ENCODE measurements at regions not wholly inside any gene's neighbourhood (a gene's known extent, or its start where the extent isn't known, plus 50 kb on each side); places are given as distances from the start of the nearest gene placed in this dataset.

DNA sequence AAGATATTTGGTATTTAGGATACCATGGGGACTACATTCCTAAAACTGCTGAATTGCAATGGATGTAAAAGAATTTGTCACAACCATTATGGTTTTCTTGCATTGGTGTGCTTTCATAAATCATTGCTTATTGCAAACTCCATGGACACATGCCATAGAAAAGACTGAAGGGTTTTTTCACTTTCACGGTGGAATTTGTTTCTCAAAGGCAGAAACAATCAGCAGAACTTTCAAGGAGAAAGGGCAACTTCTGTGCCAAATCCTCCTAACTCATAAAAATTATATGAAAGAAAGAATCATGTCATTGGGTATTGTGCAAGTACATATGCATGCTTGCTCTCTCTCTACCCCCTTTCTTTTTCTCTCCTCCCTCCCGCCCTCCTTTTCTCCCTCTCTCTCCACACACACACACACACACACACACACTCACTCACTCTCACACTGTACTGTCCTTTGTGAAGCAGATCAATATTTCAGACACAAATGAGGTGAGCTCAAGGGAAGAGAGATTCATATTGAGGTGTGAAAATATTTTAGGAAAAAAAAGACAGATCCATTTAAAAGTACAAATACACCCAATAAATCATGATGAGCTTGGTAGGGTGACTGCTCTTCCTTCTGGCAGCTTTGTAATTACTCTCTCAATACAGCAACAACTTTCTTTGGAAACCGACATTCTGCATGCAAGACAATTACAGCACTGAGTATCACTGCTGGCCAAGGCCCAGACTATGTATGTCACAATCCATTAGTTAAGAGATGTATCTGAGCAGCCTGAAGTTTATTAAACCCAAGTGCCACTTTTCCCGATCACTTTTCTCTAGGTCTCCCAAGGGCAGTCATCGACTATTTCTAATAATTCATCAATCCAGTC, 492.6 kb downstream of the TUSC7 start:
- no peak for DNase-seq

DNA sequence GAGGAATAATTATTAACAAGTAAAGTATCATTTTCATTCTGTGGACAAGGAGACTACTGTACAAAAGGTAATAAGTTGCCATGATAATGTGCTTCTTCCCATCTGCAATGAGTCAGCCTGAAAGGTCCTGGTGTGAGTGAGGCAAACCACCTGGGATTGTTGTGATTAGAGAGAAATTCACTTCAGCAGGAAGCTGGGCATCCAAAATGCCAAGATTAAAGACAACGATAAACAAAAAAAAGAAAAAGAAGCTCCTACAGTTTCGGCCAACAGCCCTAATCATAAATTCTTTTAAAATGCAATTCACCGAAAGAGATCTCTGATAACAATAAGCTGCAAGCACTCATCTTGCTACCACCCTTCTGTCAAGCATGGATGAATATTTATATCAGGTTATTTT, 507.8 kb downstream of the TUSC7 start:
- no peak for DNase-seq

DNA sequence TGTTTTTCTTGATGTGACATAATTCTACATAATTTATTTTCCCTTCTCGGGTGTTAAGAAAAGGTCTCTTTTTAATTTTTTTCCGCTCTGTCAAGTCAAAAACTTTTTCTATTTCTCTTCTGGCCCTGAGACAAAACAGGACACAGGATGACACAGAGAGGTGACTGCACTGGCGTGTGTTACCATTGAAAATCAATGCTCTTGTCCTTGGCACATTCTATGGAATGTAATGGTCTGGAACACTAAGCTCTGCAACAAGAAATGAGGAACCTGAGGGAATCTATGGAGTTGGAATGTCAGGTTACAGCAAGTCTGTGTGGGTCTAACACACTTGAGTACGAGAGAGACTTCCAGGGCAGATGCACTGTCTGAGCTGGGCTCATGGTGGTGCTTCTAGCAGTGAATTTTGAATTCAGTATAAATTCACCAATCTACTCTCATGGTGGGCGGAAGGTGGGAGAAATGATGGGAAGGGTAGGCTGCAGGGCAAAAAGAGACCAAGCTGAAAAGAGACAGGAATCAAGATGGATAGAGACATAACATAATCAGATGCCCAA, 508.3 kb downstream of the TUSC7 start:
- no peak for DNase-seq

DNA sequence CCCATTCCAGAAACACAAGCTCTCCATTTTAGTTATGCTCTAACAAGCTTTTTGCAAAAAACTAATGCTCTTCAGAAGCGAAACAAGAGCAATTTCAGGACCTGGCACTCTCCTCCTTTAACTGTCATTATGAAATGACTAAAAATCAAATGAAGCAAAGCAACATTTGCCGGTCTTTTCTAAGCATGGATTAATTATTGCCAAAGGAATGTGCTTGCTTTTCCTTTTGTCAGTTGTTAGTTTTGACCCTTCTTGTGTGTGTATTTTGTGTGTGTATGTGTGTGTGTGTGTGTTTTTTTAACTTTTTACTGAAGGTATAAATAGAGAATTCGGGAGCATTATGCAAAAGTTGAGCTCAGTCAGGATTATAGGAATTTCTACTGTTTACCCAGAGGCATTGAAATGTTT, 509.1 kb downstream of the TUSC7 start:
- no peak for DNase-seq

DNA sequence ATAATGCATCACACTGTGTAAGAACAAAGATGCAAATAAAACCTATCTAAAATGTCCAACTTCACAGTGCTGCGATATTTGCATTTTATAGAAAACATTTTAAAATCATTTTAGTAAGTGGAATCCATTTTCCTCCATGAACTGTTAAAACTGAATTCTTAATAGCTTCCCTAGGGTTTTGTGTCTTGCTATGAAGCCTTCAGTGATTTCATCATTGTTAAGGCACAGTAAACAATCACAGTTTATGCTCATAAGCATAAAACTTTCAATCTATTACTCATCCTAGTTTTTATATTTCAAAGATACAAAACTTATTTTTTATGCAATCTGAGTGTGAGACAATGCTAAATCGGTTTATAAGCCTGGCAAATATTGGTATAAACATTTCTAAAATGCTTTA, 509.7 kb downstream of the TUSC7 start:
- no peak for DNase-seq

DNA sequence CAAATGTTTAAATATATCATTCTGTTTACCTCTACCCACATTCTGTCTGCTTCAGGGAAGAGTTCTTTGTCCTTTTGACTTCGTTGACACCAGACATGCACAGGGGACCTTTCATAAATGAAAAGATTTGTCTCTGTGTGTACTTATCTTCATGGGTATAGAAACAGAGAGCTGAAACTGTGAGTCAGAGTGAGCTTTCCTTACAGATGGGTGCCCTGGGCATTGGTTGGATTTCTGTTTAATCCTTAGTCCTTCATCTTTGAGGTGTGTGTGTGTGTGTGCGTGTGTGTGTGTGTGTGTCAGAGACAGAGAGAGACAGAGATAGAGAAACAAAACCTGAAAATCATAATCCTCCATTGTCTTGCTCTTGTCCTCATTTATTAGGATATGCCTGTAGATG, 517.4 kb downstream of the TUSC7 start:
- DNase-seq = no peak

DNA sequence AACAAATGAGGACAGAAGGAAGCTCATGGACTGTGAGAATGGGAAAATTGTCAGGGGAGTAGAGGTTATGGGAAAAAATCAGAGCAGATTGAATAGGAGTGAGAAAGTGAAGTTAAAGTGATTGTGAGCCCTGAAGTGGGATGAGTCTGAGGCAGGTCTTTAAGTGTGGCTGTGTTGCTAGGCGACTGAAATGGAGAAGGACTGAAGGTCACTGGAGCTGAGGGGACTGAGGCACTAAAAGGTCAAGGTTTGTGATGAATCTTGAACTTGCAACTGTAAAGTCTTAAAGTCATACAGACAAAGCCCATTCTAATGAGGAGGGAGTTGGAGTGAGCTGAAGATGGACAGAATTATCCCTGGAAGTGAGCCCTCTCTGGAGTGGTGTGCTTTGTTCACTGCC, 518.9 kb downstream of the TUSC7 start:
- DNase-seq = no peak

DNA sequence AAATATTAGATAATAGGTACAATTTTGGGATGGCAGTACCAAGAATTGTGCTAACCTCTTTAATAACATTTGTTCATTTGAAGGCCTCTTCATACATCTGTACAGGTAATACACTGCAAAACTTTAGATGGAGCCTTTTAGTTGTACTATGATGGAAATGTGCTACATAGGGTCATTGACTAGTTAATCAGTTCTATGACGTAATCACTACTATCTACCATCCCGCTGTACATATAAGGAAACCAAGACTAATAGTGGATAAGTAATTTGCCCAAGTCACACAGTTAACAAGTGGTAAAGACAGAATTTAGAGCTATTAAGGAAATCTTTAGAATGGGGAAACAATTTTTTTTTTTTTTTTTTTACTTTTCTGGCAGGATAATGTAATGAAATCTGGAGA, 521.3 kb downstream of the TUSC7 start:
- DNase-seq = no peak

DNA sequence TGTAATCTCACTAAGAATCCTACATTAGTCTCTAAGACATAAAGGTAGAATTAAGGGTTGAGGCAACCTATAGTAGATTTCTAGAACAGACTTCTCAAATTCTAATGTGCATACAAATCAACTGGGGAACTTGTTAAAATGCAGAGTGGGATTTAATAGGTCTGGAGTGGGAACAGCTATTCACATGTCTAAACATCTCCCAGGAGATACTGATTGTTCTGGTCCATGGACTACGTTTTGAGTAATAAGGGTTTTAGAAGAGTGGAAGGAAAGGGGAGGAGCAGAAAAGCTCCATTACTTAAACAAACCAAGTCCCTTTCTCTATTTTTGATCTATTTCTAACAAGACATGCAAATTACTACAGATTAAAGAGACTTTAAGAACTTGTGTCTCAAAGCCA, 524.8 kb downstream of the TUSC7 start:
- DNase-seq = no peak

DNA sequence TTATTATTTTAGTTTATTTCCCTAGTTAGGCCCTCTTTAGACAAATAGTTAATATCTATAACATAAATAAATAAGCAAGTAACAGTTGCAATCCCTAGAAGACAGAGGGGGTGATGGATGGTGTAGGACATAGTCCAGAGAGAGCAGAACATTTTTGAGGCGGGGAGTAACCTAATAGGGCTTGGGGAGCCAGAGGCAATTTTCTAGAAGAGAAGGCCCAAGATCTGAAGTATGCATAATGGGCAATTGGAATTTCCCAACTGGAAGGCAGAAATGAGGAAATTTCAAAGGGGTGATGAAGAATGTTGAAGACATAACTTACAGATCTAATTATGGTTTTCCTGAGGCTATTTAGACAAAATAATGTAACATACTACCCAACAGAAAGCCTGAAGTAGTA, 525.7 kb downstream of the TUSC7 start:
- no peak for DNase-seq

DNA sequence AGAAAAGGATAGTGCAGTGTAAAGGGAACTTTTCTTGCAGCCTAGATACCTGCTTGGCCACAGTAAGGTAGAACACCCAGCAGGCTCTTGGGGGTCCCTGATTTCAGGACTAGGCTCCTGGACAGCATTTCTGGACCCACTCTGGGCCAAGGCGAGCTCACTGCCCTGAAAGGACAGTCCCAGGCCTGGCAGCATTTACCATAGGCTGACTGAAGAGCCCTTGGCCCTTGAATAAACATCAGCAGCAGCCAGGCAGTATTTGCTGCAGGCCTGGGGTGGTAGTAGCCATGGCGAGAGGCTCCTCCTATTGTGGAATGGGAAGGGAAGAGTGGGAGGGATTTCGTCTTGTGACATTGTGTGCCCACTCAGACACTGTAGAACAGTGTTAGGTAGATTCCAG, 529.2 kb downstream of the TUSC7 start:
- no peak for DNase-seq

DNA sequence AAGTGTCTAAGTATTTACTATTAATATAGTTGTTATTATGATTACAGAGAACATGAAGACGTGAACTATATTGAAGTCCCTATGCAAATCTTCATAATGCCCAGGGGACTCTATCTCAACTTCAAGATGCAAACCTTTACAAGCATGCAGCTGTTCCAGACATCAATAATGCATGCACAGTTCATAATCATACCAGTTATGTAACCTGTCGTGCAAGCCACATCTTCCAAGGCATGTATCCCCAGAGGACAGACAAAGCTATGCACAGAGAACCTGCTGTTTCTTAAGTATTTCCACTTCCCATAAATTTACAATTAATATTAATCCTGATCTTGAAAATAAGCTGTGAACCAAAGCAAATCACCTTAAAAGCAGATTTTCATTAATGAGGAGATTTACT, 534.1 kb downstream of the TUSC7 start:
- DNase-seq = no peak

DNA sequence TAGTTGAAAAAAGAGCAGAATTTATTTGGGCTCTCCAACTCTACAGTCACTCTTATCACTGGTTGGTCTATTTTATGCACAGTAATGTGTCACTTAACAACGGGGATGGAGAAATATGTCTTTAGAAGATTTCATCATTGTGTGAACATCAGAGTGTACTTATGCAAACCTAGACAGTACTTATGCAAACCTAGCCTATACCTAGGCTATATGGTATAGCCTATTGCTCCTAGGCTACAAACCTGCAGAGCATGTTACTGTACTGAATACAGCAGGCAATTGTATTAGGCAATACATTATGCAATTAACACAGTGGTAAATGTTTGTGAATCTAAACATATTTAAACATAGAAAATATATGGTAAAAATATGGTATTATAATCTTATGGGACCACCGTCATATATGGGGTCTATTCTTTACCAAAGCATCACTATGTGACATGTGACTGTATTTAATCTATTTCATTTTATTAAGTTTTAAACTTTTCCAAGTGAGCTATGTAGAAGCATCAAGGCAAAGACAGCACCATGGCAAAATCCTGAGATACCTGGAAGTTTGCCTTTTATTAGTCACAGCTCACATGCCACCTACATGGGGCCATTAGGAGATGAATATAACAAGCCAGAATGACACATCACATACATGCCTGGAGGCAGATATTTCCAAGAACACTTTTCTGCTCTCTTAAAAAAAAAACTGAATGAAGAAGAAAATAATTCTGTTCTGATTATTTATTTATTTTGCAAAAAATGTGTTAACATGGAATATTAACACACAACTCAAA, 537.4 kb downstream of the TUSC7 start:
- DNase-seq = no peak

DNA sequence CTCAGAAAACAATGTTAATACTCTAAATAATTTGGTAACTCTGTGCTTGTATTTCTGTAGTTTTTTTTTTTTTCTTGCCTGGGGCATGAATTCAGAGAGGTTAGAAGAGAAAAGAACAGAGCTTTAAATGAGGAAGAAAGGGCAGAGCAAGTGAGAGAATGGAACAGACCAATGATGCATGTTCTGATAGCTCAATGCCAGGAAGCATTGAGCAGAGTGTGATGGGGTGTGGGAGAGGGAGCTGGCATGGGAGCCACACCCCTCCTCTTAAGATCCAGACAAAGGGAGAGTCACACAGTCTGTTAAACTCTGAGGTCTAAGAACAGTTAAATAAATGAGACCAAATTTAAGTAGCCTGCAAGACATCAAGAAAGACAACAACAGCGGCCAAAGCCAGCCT, 538.6 kb downstream of the TUSC7 start:
- no peak for DNase-seq

DNA sequence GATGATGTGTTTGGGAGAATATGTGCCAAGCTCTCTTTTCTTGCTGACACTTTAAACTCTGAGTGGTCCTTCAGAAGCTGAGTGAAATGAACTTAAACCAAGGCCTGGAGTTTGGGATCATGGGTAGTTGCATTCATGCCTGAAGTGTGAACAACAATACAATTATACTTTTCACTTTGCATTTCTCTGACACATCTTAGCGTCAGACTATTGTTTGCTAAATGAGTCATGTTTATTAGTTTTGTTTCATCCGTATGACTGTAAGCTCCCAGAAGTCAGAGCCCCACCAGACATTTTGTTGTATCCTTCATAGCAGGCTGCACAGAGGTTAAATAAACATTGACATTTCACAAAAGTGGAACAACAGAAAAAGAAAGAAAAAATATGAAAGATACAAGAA, 542.6 kb downstream of the TUSC7 start:
- DNase-seq = no peak

DNA sequence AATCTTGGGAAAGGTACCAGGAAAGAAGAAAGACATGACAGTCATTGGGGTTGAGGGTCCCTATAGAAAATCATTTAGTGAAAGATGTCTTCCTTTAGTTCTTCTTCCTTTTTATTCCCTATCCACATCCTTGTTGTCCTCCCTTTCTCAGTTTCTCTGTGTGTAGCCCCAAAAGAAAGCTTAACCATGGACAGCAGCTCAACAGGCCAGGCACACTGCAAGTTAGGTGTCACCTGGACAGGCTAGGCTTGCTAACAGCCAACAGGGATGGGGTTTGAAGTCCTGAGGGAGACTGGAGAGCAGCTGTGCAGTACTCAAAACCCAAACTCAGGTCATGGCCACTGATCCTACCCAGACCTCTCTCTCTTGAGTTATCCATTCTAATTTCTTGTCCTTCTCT, 543.1 kb downstream of the TUSC7 start:
- no peak for DNase-seq

DNA sequence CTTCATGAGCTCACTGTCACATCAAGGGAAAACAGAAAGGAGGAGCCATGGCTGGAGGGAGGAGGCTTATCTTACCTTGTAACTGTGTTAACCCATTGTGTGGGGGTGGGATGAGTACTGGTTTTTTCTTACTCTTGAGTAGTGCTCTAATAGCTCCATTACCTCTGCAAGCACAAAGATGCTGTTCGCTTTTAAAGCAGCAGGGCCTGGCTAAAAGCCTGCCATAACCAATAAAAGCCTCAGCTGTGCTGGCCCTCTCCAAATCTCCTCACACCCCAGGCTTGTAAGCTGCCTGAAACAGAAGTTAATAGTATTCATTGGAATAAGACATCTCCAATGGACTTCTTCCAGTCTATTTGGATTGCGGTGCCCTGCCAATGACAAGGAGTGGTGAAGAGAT, 544.1 kb downstream of the TUSC7 start:
- no peak for DNase-seq

DNA sequence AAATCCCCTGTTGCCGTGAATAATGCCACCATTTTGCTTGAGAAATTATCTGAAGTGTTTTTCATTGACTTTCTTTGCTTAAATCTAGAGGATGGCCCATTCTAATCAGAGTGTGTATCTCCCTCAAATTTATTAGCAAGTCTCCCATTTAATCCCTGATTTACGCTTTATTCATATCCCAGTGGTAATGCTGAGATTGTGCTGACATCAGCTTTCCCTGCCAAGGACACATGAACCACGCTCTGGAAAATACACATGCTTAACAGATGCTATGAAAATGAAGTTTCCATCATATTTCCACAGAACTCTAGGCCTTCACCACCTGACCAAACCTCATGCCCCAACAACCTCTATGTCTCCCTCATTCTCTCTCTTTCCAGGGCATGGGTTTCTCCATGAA, 545.4 kb downstream of the TUSC7 start:
- no peak for DNase-seq

DNA sequence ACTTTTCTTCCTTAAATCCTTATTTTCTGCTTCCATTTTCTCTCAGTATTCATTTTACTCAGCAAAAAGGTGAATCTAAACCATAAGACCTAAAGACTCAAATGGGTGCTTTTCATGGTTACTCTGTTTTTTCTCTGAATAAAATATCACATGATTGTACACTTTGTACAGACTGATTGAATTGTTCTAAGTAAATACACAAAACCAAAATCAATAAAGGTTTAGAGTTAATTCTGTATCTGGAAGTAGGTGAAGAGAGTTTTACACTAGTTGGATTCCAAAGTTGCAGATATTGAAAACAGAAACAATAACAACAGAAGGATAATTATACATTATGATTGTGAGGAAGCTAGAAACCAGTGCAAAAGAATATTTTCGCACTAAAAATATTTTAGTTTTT, 546.2 kb downstream of the TUSC7 start:
- no peak for DNase-seq

DNA sequence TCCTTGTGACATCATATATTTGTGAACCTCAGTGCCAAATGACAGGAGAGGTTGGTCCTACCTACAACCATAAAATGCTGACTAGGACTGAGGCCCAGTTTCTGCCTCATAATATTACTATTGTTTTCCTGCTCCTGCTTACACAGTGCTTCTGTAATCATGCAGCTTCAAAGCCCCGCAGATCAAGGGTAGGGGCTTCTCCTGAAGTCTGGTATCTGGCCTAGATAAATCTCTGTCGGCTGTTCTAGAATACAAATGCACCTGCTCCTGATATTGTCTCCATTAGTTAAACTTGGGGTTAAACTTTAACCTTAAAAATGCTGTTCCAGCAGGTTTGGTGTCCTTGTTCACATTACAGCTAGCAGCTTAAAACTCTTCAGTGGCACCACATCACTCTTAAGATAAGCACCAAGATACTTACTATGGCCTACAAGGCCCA, 552.4 kb downstream of the TUSC7 start:
- DNase-seq = no peak

DNA sequence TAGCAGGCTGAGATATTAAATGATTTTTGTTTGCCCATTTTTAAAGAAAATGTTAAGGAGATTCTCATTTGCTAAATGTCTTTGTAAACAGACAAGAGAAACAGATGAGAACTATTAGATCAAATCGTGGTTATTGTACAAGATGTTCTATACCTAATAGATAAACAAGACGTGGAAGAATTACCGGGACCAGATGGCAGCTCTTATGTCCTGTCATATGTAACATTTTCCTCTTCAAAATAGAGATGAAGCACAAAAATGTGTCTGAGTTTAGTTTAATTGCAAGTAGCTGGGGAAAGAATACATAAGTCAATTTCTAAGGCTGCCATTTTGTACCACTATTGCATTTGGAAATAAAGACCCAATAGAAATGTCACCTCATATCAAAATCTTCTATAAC, 553.7 kb downstream of the TUSC7 start:
- no peak for DNase-seq

DNA sequence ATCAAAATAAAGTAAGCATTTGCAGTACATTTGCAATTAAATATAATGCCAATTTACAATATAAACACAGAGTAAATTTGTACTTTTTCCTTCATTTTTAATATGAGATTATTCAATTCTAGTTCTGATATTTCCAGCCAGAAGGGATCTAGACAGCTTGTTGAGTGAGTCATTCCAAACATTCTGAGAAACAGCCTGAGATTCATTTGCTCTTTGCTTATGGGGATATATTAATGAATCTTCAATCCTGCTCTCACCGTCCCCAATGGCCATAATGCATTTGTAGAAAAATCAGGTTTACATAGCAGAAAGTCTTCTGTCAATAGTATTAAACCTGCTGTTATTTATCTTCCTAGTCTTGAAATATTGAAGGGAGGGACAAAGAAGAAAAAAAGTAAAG, 554.2 kb downstream of the TUSC7 start:
- no peak for DNase-seq

DNA sequence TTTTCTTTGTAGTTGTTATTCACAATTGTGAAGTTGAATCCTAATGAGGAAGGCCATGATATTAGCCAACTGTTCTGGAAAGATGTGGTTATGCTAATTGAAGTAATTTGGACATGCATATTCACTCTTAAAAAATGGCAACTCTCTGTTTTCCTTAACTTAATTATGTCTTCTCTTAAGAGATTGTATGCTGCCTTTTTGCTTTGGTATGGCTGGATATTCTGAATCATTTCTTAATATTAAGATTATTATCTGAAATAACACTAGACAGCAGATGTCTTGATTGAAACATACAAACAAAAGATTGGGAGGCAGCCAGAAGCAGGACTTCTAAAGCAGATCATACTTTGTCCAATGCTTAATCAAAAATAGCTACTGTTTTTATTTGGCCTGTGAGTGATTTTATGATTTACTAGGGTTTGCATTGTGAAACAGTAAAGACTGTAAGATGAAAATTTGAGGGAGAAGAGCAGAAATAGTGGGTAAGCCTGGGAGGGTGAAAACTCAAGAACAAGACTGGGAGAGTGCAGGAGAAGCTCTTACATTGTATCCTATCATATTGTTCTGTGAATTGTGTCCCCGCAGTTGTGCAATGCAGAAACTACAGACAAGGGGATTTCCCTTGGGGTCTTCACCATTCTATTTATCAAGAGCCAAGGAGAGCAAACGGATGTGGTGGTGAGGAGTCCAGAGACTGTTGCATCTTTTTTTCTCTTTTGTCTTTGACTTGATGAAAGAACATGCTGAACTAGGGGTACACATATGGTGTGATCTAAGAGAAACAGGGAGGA, 554.8 kb downstream of the TUSC7 start:
- DNase-seq = no peak
